ENCODE measurements at regions not wholly inside any gene's neighbourhood (a gene's known extent, or its start where the extent isn't known, plus 50 kb on each side); places are given as distances from the start of the nearest gene placed in this dataset.

- Histone ChIP-seq H3K36me3 (no peaks in the 10 kb centered on the region), H3K4me1 (no peaks in the 10 kb centered on the region), H3K9me3 (no peaks in the 10 kb centered on the region), H3K27me3 (ENCODE audit: low read depth) (no peaks in the 10 kb centered on the region), H3K27ac (no peak overlapping the region), H3K4me3 (no peak overlapping the region)
- intact Hi-C loops (cut with DNase I), result no loop called here
- no peak for DNase-seq
- ATAC-seq, result no peak
- TF ChIP-seq, protein P1, sequence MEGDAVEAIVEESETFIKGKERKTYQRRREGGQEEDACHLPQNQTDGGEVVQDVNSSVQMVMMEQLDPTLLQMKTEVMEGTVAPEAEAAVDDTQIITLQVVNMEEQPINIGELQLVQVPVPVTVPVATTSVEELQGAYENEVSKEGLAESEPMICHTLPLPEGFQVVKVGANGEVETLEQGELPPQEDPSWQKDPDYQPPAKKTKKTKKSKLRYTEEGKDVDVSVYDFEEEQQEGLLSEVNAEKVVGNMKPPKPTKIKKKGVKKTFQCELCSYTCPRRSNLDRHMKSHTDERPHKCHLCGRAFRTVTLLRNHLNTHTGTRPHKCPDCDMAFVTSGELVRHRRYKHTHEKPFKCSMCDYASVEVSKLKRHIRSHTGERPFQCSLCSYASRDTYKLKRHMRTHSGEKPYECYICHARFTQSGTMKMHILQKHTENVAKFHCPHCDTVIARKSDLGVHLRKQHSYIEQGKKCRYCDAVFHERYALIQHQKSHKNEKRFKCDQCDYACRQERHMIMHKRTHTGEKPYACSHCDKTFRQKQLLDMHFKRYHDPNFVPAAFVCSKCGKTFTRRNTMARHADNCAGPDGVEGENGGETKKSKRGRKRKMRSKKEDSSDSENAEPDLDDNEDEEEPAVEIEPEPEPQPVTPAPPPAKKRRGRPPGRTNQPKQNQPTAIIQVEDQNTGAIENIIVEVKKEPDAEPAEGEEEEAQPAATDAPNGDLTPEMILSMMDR (IDR thresholded peaks at IDR 0.05), result no peak
Measured at GRCh38 chr3:193048127-193048526, 130.5 kb upstream of the MB21D2 start.

- DNase-seq (no peak), ATAC-seq (no peak)
- Histone ChIP-seq H3K4me3 (no peak overlapping the region), H3K9me3 (no peaks in the 10 kb centered on the region), H3K4me1 (no peaks in the 10 kb centered on the region), H3K36me3 (no peaks in the 10 kb centered on the region), H3K27ac (no peak overlapping the region), H3K27me3 (ENCODE audit: low read depth) (no peaks in the 10 kb centered on the region)
- intact Hi-C loops (cut with DNase I), result no loop called here
- TF ChIP-seq, protein P1 (IDR thresholded peaks at IDR 0.05), result no peak
Measured at GRCh38 chr3:193049935-193050334, 132.3 kb upstream of the MB21D2 start.

DNA sequence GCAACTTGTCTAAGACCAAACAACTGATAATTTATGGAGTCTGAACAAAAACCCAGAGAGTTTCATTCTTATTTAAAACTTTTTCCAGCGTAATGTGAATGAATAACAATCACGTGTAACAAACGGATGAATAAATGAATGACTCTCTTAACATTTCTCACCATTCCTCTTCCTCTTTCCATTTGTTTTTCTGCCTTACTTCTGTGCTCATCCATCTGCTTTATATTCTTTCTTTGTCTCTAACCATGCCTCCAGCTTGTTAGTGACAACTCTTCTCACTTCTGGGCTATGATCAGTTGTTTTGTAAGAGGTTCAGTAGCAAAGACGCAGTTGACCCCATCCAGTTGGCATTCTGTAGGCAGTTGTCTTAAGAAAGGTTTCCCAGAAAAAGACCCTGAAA lies 133.7 kb upstream of the MB21D2 start:
- H3K36me3 ChIP-seq, result no peaks in the 10 kb centered on the region
- no peak overlapping the region for H3K27ac ChIP-seq
- no peak for DNase-seq
- TF ChIP-seq, protein P1 (IDR thresholded peaks at IDR 0.05), result no peak
- no peak overlapping the region for H3K4me3 ChIP-seq
- no peaks in the 10 kb centered on the region for H3K9me3 ChIP-seq
- ATAC-seq, result no peak
- no peaks in the 10 kb centered on the region for H3K27me3 ChIP-seq (ENCODE audit: low read depth)
- no peaks in the 10 kb centered on the region for H3K4me1 ChIP-seq
- intact Hi-C loops (cut with DNase I), result no loop called here

DNA sequence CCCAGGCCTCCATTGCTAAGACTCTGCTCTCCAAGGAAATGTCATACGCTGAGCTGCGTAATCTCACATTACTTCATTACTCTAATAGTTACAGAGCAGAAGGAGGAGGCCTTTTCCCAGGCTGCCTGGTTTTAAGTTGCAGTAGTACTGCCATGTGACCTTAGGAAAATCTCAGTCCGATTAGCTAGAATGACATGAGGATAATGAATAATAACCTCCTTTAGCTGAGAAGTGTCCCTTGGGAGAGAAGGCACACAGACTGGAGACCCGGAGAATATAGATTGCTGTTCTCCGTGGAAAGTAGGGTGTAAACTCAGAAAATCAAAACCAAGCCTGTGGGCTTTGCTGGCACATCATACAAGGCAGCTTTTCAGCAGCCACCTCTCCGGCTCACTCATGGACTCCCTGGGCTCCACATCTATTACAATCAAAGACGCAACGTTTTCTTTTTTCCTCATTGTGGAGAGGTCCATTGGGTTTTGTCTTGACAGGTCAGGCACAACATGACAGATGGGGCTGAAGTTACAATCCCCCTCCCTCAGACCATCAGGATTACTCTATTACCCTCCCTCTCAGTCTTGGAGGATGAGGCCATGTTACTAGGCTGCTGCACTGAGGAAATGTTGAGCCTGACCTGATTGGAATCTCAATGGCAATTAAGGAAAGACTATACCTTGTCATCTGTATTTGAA lies 134.8 kb upstream of the MB21D2 start:
- Histone ChIP-seq H3K4me3 (no peak overlapping the region), H3K27ac (no peak overlapping the region), H3K36me3 (no peaks in the 10 kb centered on the region), H3K4me1 (no peaks in the 10 kb centered on the region), H3K27me3 (ENCODE audit: low read depth) (no peaks in the 10 kb centered on the region), H3K9me3 (no peaks in the 10 kb centered on the region)
- TF ChIP-seq, protein P1 (IDR thresholded peaks at IDR 0.05), result no peak
- DNase-seq (no peak), ATAC-seq (no peak)
- intact Hi-C loops (cut with DNase I), result no loop called here

DNA sequence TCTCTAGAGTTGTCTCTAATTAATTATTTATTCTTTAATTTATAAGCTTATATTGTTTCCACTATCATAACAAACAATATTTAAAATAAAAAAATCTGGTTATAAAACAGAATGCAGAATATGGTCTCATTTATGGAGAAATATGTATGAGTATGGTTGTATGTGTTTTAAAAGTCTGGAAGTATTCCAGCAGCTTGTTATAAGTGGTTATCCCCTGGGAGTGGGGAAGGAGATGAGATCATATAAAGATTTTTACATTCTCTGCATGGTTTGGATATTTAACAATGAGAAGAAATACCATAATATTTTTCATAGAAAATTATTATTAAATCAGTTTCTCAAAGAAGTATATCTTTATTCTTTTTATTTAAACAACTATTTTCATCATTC lies 135.4 kb upstream of the MB21D2 start:
- Histone ChIP-seq H3K27ac (no peak overlapping the region), H3K27me3 (ENCODE audit: low read depth) (peaks cover 5% of the 10 kb centered on the region), H3K4me1 (no peaks in the 10 kb centered on the region), H3K9me3 (no peaks in the 10 kb centered on the region), H3K4me3 (no peak overlapping the region), H3K36me3 (no peaks in the 10 kb centered on the region)
- ATAC-seq (no peak), DNase-seq (no peak)
- intact Hi-C loops (cut with DNase I), result no loop called here
- TF ChIP-seq, protein P1 (IDR thresholded peaks at IDR 0.05), result no peak

Measured in lower lobe of right lung (tissue), 2 donors.